ENCODE measurements at regions not wholly inside any gene's neighbourhood (a gene's known extent, or its start where the extent isn't known, plus 50 kb on each side); places are given as distances from the start of the nearest gene placed in this dataset.

DNA sequence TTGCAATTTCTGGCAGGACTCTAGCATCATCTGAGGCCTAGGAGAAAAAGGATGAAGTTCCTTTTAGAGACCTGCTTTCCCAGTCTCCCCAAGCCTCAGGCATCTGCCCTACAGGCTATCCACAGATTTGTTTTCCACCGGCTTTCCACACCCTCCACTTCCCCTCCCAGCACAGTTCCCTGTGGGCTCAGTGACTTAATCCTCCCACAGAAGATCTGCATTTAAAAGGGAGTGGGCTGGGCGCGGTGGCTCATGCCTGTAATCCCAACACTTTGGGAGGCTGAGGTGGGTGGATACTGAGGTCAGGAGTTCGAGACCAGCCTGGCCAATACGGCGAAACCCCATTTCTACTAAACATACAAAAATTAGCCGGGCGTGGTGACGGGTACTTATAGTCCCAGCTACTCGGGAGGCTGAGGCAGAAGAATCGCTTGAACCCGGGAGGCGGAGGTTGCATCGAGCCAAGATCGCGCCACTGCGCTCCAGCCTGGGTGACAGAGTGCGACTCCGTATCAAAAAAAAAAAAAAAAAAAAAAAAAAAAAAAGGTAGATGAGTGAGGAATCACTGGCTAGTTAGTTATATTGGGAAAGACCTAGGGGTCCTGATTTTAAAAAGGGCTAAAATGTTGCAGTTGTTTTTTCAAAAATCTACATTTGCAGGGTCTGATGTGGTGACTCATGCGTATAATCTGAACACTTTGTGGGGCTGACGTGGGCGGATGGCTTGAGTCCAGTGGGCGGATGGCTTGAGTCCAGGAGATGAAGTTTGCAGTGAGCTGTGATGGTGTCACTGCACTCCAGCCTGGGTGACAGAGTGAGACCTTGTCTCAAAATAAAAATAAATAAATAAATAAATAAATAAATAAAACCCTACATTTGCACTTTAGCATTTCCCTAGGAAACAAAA, 119.5 kb downstream of the BAMBI start:
- DNase-seq (ENCODE audit: low read depth, low spot score): no peak
- H3K27me3 Mint-ChIP-seq (ENCODE audit: low read depth): peaks cover 3% of the 10 kb centered on the region
- H3K9me3 Mint-ChIP-seq: no peaks in the 10 kb centered on the region
- H3K4me3 Mint-ChIP-seq: no peak overlapping the region
- no peak for TF ChIP-seq CTCF (conservative IDR thresholded peaks at IDR 0.05)
- H3K27ac Mint-ChIP-seq (ENCODE audit: unreplicated experiment): no peak overlapping the region
- H3K36me3 Mint-ChIP-seq (ENCODE audit: low read depth): no peaks in the 10 kb centered on the region
- peaks cover 22% of the 10 kb centered on the region for H3K4me1 Mint-ChIP-seq

DNA sequence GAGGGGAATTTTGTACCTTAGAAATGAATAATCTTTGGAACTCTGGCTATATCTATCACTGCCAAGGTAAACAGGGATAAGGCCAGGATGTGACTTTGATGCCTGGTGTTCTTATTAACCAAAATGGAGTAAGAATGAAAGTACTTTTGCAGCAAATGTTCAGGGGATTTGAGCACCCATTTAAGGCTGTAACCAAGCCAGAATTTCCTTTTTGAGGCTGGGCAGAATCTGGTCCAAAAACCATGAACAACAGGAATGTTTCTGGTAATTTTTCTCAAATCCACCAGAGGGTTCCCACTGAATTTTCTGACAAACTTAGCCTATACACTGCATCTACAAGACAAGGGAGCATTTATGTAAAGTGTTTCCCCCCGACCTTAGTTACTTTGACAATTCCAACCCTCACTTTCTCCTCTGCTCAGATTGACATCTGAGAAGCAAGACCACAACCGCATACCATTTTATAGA, 120.6 kb downstream of the BAMBI start:
- no peak overlapping the region for H3K27ac Mint-ChIP-seq (ENCODE audit: unreplicated experiment)
- no peaks in the 10 kb centered on the region for H3K36me3 Mint-ChIP-seq (ENCODE audit: low read depth)
- H3K4me1 Mint-ChIP-seq: peaks cover 22% of the 10 kb centered on the region
- TF ChIP-seq CTCF (conservative IDR thresholded peaks at IDR 0.05): no peak
- H3K4me3 Mint-ChIP-seq: no peak overlapping the region
- DNase-seq (ENCODE audit: low read depth, low spot score): no peak
- no peaks in the 10 kb centered on the region for H3K27me3 Mint-ChIP-seq (ENCODE audit: low read depth)
- H3K9me3 Mint-ChIP-seq: no peaks in the 10 kb centered on the region

DNA sequence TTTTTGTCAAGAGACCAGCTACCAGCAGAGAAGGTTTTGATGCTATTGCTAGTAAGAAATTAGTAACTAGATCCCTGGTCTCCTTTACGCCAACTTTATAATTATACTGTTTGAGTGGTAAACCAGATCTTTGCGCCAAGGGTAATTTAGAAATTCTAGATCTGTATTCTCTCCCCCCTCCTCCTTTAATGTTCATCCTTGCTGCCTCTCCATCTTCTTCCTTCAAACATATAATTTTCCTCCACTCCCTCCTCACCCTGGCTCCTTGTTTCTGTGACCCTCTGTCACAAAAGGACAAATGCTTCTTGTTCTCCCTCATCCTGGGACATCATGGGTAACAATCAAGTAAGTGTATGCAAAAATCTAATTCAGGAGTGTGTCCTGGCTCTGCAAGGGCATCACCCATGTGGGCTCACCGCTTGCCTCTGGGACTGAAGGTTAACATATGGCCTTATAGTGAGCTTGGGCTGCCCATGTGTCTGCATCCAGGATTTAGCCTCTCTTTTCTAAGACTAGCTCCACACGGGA, 121.2 kb downstream of the BAMBI start:
- Mint-ChIP-seq H3K27ac (ENCODE audit: unreplicated experiment) (peak overlapping the region; percentile 69), H3K36me3 (ENCODE audit: low read depth) (no peaks in the 10 kb centered on the region), H3K4me3 (peak overlapping the region; percentile 10), H3K9me3 (no peaks in the 10 kb centered on the region), H3K27me3 (ENCODE audit: low read depth) (no peaks in the 10 kb centered on the region), H3K4me1 (peaks cover 23% of the 10 kb centered on the region)
- no peak for DNase-seq (ENCODE audit: low read depth, low spot score)
- TF ChIP-seq CTCF (conservative IDR thresholded peaks at IDR 0.05): no peak

- Mint-ChIP-seq H3K36me3 (ENCODE audit: low read depth) (no peaks in the 10 kb centered on the region), H3K27ac (ENCODE audit: unreplicated experiment) (peak overlapping the region; percentile 69), H3K9me3 (no peaks in the 10 kb centered on the region), H3K4me3 (peak overlapping the region; percentile 10), H3K27me3 (ENCODE audit: low read depth) (no peaks in the 10 kb centered on the region), H3K4me1 (peaks cover 25% of the 10 kb centered on the region)
- DNase-seq (ENCODE audit: low read depth, low spot score): no peak
- no peak for TF ChIP-seq CTCF (conservative IDR thresholded peaks at IDR 0.05)
Observed at GRCh38 chr10:28798964-28799363, 121.6 kb downstream of the BAMBI start.

DNA sequence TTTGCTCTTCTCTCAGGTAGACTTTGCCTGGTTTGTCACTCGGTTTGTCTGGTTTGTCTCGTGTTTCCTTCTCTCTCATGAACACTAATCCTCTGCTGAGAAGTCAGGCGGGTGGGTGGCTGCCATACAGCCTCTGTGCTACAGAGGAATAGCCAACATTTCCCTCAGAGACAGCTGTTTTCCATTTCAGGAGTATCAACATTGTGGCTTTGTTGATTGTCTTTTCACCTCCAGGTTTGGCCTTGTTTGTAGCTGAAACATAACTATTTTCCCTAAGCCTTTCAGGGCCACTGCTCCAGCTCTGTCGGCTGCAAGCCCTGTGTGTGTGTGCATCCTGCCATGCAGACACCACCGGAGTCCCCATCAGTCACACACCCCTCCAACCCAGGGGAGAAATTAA, 122.8 kb downstream of the BAMBI start:
- Mint-ChIP-seq H3K36me3 (ENCODE audit: low read depth) (no peaks in the 10 kb centered on the region), H3K27ac (ENCODE audit: unreplicated experiment) (peak overlapping the region; percentile 24), H3K4me3 (no peak overlapping the region), H3K27me3 (ENCODE audit: low read depth) (no peaks in the 10 kb centered on the region), H3K4me1 (peaks cover 25% of the 10 kb centered on the region), H3K9me3 (no peaks in the 10 kb centered on the region)
- no peak for DNase-seq (ENCODE audit: low read depth, low spot score)
- TF ChIP-seq CTCF (conservative IDR thresholded peaks at IDR 0.05): no peak

All from neural crest cell (in vitro differentiated cells).